C4-2B (cell line): ENCODE measurements at regions not wholly inside any gene's neighbourhood (a gene's known extent, or its start where the extent isn't known, plus 50 kb on each side); places are given as distances from the start of the nearest gene placed in this dataset.

Source experiments
- H3K27ac ChIP-seq: fragments of 450-650 bp; 2 replicates; pipeline ENCODE4 v1.5.1; 2017
- ZFX ChIP-seq: fragments of 450-650 bp; IDR thresholded peaks from 2 replicates; pipeline ENCODE4 v1.6.1; 2017
- TF ChIP-seq, protein P1 (sequence below): fragments of 450-650 bp; conservative IDR thresholded peaks from 2 replicates; pipeline ENCODE4 v1.5.1; 2017; ENCODE audit warnings: mild to moderate bottlenecking

DNA sequence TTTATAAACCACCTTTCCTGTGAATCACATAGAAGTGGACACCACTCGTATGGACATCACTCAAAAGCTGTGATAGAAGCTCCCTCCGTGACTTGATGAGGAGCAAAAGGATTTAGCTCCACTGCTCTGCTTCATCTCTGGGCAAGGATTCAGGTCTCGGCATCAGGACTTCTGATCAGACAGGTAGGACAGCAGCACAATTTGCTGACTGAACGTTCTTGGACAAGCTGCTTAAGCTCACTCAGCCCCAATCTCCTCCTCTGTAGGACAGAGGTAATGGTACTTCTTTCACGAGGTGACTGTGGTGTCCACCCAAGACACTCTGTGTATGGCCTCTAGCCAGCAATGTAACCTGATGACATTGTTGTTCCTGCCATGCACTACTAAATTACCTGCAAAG, 122.6 kb upstream of the AJAP1 start:
- no peak for TF ChIP-seq ZFX
- TF ChIP-seq, protein P1, sequence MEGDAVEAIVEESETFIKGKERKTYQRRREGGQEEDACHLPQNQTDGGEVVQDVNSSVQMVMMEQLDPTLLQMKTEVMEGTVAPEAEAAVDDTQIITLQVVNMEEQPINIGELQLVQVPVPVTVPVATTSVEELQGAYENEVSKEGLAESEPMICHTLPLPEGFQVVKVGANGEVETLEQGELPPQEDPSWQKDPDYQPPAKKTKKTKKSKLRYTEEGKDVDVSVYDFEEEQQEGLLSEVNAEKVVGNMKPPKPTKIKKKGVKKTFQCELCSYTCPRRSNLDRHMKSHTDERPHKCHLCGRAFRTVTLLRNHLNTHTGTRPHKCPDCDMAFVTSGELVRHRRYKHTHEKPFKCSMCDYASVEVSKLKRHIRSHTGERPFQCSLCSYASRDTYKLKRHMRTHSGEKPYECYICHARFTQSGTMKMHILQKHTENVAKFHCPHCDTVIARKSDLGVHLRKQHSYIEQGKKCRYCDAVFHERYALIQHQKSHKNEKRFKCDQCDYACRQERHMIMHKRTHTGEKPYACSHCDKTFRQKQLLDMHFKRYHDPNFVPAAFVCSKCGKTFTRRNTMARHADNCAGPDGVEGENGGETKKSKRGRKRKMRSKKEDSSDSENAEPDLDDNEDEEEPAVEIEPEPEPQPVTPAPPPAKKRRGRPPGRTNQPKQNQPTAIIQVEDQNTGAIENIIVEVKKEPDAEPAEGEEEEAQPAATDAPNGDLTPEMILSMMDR, result no peak

DNA sequence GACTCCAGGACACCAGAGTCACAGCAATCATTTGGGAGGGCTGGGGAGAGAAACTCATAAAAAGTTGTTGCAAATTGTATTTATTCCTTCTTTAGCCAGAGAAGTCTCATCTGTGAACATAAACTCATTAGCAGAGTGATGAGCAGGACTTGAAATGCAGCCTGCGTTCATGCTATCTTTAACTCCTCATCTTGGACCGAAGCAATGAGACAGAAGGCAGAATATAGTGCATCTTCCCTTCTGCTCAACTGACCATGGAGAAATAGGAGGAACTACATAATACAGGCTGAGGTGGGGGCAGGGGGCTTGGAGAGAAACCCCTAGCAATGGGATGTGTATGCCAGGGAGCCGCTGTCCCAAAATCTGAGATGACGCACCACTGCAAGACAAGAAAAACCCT, 121.8 kb upstream of the AJAP1 start:
- H3K27ac ChIP-seq, result no peak overlapping the region
- TF ChIP-seq, protein P1, result no peak
- no peak for TF ChIP-seq ZFX

More for the DNA sequence above, 122.6 kb upstream of the AJAP1 start:
- no peak overlapping the region for H3K27ac ChIP-seq

DNA sequence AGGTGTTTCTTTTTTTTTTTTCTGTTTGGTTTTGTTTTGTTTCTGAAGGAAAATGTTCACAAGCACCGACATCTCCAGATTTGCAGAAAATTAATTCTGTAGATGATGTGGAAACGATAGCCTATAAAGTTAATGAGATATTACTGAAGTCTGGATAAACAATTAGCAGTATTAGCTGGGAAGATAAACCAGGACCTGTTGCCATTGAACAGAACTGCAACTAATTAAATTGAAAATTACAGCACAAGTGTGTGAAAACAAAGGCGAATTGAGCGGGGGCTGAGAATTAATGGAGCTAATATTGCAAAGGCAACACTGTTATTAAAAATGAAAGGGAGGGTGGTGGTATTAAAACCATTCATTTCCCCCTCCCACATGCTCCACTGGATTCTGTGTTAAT, 107.5 kb upstream of the AJAP1 start:
- TF ChIP-seq ZFX, result no peak
- TF ChIP-seq, protein P1, result no peak
- H3K27ac ChIP-seq, result no peak overlapping the region

DNA sequence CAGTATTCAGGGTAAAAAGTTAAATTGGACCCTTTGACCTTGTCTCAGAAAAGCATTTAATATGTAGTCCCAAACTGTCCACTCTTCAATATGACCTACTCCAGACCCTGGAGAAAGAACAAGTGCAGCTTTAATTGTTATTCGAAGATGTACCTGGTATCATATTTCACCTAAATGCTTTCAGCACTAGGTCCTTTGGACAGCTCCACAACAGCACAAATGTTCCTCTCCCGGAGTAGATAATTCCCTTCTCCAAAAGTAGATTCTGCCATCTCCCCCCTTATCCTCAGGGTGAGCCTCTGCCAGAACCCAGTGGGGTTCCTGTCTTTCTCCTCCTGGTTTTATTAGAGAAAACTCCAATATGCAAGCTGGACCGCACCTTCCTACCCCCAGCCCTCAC, 104.5 kb upstream of the AJAP1 start:
- TF ChIP-seq, protein P1, result no peak
- TF ChIP-seq ZFX, result no peak
- no peak overlapping the region for H3K27ac ChIP-seq

DNA sequence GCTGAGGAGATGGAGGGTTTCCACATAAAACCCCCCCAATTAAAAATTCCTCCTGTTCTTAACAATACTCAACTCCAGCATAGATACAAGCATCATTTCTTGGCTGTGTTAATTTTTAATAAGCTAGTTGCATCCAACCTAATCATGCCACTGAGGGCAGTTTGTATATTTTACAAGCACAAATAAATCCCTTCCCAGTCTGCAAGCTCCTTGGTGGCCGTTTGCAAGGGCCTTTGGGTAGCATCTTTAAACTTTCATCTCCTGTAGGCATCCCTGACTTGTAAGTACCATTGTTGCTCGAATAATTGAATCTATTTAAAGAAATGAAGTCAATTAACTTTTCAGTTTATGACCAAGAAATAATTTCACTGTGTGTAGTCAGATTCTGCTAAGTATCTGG, 103.5 kb upstream of the AJAP1 start:
- H3K27ac ChIP-seq, result no peak overlapping the region

DNA sequence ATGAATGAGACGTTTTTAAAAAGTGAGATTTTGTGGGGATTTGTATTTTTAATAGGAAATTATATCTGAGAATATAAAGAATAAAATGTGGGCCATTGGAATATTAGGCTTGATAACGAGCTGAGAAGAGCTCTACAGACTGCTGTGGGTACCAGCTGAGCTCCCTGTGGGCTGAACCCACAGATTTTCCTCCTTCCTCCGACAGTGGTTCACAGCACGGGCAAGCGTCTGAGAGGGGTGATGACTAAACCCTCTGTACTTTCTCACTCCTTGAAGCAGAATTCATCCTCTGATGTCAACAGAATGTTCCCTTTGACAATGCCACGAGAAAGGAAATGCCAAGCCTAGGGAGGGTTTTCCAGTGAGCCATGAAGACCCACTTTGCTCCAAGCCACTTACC, 102.7 kb upstream of the AJAP1 start:
- TF ChIP-seq ZFX, result no peak
- TF ChIP-seq, protein P1, result no peak

More for the DNA sequence above, 103.5 kb upstream of the AJAP1 start:
- TF ChIP-seq, protein P1, result no peak
- no peak for TF ChIP-seq ZFX

DNA sequence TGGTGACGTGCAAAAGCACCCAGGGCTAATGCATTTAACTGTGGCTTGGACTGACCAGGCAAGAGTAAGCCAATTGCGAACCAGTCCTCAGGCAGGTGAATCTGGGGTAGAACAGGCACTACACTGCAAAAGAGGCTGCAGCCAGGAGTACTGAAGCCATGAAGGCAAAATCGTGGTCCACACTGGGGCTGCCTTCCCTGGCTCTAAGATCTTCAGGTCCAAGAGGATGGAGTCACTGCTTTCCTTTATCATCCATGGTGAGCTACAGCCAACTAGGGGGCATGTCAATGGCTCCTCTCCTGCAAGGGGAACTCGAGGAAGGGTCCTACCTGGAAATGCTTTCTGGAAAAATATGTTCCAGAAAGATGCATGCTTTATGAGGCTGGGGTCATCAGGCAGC, 100.6 kb upstream of the AJAP1 start:
- TF ChIP-seq ZFX, result no peak
- TF ChIP-seq, protein P1, result no peak
- H3K27ac ChIP-seq, result no peak overlapping the region

More for the DNA sequence above, 102.7 kb upstream of the AJAP1 start:
- no peak overlapping the region for H3K27ac ChIP-seq
